RWPE2 (cell line): ENCODE measurements at regions not wholly inside any gene's neighbourhood (a gene's known extent, or its start where the extent isn't known, plus 50 kb on each side); places are given as distances from the start of the nearest gene placed in this dataset.

Source experiments
- ATAC-seq: fragments of 200-7000 bp; cut with Tn5 transposase; 3 replicates; pipeline ENCODE4 v1.9.1; 2021; ENCODE audit warnings: low read depth
- DNase-seq: peaks from one replicate; pipeline ENCODE4 v3.0.0-alpha.2; 2020; ENCODE audit warnings: low spot score
- H3K27ac ChIP-seq: fragments of 450-650 bp; 2 replicates; pipeline ENCODE4 v1.5.1; 2017; ENCODE audit warnings: mild to moderate bottlenecking; ENCODE audit not compliant: poor library complexity, severe bottlenecking
- H3K27me3 ChIP-seq: fragments of 250-450 bp; sonication (Bioruptor Pico); 2 replicates; pipeline ENCODE4 v1.5.1; 2021; ENCODE audit warnings: mild to moderate bottlenecking, moderate library complexity; ENCODE audit not compliant: insufficient read depth, poor library complexity, severe bottlenecking
- H3K36me3 ChIP-seq: fragments of 250-450 bp; sonication (Bioruptor Pico); 2 replicates; pipeline ENCODE4 v1.5.1; 2020; ENCODE audit warnings: low read depth, mild to moderate bottlenecking, moderate library complexity
- H3K4me1 ChIP-seq: fragments of 250-450 bp; sonication (Bioruptor Pico); 2 replicates; pipeline ENCODE4 v1.5.1; 2021; ENCODE audit warnings: mild to moderate bottlenecking, moderate library complexity; ENCODE audit not compliant: insufficient read depth, poor library complexity, severe bottlenecking
- H3K4me3 ChIP-seq: fragments of 250-450 bp; sonication (Bioruptor Pico); 2 replicates; pipeline ENCODE4 v1.5.1; 2021; ENCODE audit warnings: mild to moderate bottlenecking, moderate library complexity; ENCODE audit not compliant: severe bottlenecking
- H3K9me3 ChIP-seq: fragments of 250-450 bp; sonication (Bioruptor Pico); 2 replicates; pipeline ENCODE4 v1.5.1; 2021; ENCODE audit warnings: mild to moderate bottlenecking, moderate library complexity; ENCODE audit not compliant: severe bottlenecking
- TF ChIP-seq, protein P1 (sequence below): fragments of 450-650 bp; IDR thresholded peaks from one replicate; pipeline ENCODE4 v1.5.1; 2017; ENCODE audit warnings: mild to moderate bottlenecking, moderate library complexity; ENCODE audit not compliant: poor library complexity, severe bottlenecking

DNA sequence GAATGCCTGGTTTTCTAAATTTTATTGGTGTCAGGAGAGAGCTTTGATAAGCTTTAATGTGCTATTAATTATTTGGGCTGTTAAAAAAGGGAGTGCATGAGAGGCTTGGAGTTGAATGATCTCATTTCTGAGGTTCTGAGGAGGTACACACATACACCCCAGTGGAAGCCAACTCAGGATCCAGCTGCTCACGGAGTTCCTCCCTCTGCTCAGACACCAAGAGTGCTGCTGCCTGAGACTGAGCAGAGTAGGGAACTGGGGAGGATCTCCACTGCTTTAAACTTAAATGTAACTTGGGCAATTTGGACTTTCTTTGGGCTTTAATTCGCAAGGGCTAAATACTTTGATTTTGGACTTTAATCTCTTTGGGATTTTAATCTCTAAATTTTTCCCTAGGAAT, 414.4 kb upstream of the CADM1 start:
- ATAC-seq (no peak), DNase-seq (no peak)
- Histone ChIP-seq H3K27me3 (no peaks in the 10 kb centered on the region), H3K27ac (no peak overlapping the region), H3K4me3 (no peak overlapping the region), H3K36me3 (no peaks in the 10 kb centered on the region), H3K9me3 (peaks cover 4% of the 10 kb centered on the region), H3K4me1 (no peaks in the 10 kb centered on the region)
- TF ChIP-seq, protein P1, sequence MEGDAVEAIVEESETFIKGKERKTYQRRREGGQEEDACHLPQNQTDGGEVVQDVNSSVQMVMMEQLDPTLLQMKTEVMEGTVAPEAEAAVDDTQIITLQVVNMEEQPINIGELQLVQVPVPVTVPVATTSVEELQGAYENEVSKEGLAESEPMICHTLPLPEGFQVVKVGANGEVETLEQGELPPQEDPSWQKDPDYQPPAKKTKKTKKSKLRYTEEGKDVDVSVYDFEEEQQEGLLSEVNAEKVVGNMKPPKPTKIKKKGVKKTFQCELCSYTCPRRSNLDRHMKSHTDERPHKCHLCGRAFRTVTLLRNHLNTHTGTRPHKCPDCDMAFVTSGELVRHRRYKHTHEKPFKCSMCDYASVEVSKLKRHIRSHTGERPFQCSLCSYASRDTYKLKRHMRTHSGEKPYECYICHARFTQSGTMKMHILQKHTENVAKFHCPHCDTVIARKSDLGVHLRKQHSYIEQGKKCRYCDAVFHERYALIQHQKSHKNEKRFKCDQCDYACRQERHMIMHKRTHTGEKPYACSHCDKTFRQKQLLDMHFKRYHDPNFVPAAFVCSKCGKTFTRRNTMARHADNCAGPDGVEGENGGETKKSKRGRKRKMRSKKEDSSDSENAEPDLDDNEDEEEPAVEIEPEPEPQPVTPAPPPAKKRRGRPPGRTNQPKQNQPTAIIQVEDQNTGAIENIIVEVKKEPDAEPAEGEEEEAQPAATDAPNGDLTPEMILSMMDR = no peak

- no peak for ATAC-seq
These were observed 412.4 kb upstream of the CADM1 start for GRCh38 chr11:115916608-115917007.

GRCh38 chr11:115912484-115912945, 408.3 kb upstream of the CADM1 start:
- no peaks in the 10 kb centered on the region for H3K4me1 ChIP-seq
- no peaks in the 10 kb centered on the region for H3K27me3 ChIP-seq
- no peak for ATAC-seq
- TF ChIP-seq, protein P1 = peak; percentile 17
- no peaks in the 10 kb centered on the region for H3K9me3 ChIP-seq
- DNase-seq = no peak
- no peaks in the 10 kb centered on the region for H3K36me3 ChIP-seq
- H3K27ac ChIP-seq = no peak overlapping the region
- H3K4me3 ChIP-seq = no peak overlapping the region

More at GRCh38 chr11:115916608-115917007, 412.4 kb upstream of the CADM1 start:
- no peak overlapping the region for H3K27ac ChIP-seq
- H3K9me3 ChIP-seq = peaks cover 4% of the 10 kb centered on the region
- no peak overlapping the region for H3K4me3 ChIP-seq
- no peak for DNase-seq
- no peaks in the 10 kb centered on the region for H3K27me3 ChIP-seq
- TF ChIP-seq, protein P1 = no peak
- H3K4me1 ChIP-seq = no peaks in the 10 kb centered on the region
- H3K36me3 ChIP-seq = no peaks in the 10 kb centered on the region

DNA sequence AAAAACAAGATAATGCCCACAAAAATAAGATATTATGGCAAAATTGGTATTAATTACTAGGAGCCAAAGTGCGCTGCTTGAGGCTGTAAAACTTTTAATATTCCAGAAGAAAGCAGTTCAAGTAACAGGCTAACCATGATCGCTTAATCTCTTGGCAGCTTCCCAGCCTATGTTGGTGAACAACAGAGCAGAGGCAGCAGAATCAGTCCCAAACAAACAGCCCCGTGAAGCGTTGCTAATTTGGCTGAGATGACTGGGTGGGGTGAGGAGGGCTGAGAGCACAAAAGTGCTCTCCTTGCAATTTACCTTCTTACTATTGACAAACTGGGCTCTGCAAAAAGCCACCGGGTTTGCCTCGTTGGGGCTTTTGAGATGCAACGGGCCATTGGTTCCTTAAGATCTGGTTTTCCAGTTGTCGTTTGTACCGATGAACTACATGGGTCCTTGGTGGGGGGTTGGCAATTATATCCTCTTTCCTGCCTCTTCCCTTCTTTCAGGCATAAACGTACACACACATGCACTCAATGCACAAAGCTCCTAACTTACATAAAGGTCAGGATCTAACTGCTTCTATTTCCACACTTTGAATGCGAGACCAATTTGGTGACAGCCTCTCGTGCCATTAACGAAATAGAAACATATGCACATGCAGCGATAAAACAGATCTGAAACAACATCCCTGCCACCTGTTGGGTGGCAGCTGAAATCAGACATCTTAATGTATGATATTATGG, 407.6 kb upstream of the CADM1 start:
- Histone ChIP-seq H3K27ac (no peak overlapping the region), H3K9me3 (no peaks in the 10 kb centered on the region), H3K27me3 (no peaks in the 10 kb centered on the region), H3K4me1 (no peaks in the 10 kb centered on the region), H3K4me3 (no peak overlapping the region), H3K36me3 (no peaks in the 10 kb centered on the region)
- ATAC-seq (no peak), DNase-seq (no peak)
- TF ChIP-seq, protein P1 = no peak

DNA sequence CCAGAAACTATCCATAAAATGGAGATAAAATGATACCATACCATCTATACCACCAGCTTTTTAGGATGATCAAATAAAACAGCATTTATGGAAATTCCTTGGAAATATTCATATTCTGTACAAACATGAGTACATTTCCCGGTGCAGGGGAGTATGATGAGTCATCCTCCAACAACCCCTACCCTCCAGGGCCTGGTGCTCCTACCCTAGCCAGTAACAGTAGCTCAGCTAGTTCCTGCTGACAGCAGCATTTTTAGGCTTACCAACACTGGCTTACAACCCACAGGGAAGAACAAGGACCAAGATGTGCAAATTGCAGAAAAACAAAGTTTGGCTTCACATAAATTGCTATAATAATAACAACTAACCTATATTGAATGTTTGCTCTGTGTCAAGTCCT, 406.2 kb upstream of the CADM1 start:
- H3K27ac ChIP-seq = no peak overlapping the region
- ATAC-seq = no peak
- TF ChIP-seq, protein P1 = no peak
- no peak for DNase-seq
- no peaks in the 10 kb centered on the region for H3K27me3 ChIP-seq
- H3K9me3 ChIP-seq = no peaks in the 10 kb centered on the region
- H3K4me1 ChIP-seq = no peaks in the 10 kb centered on the region
- no peak overlapping the region for H3K4me3 ChIP-seq
- H3K36me3 ChIP-seq = no peaks in the 10 kb centered on the region
